ENCODE measurements at regions not wholly inside any gene's neighbourhood (a gene's known extent, or its start where the extent isn't known, plus 50 kb on each side); places are given as distances from the start of the nearest gene placed in this dataset.

GRCh38 chr2:37827911-37828511 is 97.1 kb upstream of the RMDN2 start:
- ATAC-seq (peak; percentile 46), DNase-seq (ENCODE audit: missing footprints) (no peak)
- intact Hi-C loops (cut with DNase I), result loop anchor here (5.0 kb wide), 1 partner anchor 176 kb away; no protein-coding TSS in a partner anchor

DNA sequence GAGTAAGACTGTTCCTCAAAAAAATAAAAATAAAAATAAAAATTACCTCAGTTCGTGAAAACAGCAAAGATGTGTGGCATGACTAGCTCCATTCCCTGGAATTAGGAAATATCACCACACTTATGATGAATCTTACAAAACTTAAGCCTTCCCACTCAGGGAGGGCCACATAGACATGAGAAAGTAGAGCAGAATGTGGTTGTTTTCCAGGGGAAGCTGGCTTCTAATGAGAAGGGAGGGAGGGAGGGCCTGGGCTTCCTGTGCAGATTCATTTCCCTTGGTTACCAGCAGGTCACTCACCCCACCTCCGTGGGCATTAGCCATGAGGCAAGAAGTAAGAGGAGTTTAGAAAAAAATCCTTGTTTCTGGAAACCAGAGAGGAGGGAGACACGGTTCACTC is 95.9 kb upstream of the RMDN2 start:
- no peak for ATAC-seq
- peak; percentile 68 for DNase-seq (ENCODE audit: missing footprints)
- intact Hi-C loops (cut with DNase I), result loop anchor here (5.0 kb wide), 1 partner anchor 177 kb away; no protein-coding TSS in a partner anchor

DNA sequence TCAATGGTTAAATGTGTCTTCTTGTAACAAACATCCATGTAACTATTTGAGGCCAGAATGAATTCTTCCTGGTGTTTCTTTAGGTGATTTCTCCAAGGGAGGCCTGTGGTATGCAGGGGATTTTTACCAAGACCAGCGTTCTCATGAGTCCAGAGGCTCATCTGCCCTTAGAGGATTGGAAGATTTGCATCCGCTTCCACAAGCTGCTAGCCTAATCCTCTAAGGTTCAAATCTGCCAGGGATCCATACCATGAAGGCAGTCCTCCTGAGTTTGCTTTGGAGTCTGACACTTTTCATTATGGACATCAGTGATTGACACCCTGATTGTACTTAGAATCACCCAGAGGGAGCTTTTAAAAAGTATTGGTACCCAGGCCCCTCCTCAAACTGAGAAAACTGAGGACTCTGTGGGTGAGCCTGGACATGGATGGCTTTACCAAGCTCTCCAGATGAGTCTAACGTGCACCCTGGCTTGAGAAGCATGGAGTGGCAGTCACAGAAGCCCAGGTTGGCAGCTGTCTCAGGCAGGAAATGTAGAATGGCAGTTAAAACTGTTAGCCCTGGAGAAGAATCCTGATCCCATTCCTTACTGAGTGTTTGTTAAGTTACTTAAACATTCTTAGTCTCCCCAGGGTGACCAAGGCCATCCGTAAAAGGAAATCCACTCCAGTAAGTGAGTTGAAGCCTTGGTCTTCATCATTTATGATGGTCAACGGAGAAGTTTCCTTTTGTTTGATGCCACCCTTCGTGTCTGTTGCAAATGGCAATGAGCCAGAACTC is 95.3 kb upstream of the RMDN2 start:
- ATAC-seq (no peak), DNase-seq (ENCODE audit: missing footprints) (no peak)
- intact Hi-C loops (cut with DNase I), result loop anchor here (2.0 to 5.0 kb wide), 4 partner anchors 47 to 293 kb away; no protein-coding TSS in a partner anchor

DNA sequence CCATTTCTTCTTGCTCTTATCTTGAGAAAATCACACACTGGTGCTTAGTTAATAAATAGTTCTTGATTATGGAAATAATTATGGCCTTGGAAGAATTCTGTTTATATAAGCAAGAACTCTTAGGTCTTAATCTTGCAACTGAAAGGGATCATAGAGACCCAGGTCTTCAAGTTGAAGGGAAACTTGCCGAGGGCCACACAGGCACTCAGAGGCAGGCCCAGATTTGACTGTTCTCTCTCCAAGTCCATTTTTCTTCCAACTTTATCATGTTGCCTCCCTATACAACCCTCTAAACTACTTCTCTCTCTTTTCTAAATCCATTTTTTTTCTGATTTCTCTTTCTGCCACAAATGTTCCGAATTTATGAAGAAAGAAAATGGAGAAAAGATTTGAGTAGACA is 94.5 kb upstream of the RMDN2 start:
- no peak for ATAC-seq
- no peak for DNase-seq (ENCODE audit: missing footprints)
- intact Hi-C loops (cut with DNase I), result loop anchor here (1.0 to 5.0 kb wide), 4 partner anchors 46 to 415 kb away; no protein-coding TSS in a partner anchor

- peak; percentile 86 for ATAC-seq
- no peak for DNase-seq (ENCODE audit: missing footprints)
- intact Hi-C loops (cut with DNase I), result loop anchor here (1.0 to 5.0 kb wide), 4 partner anchors 46 to 416 kb away; no protein-coding TSS in a partner anchor
These were observed 93.9 kb upstream of the RMDN2 start for GRCh38 chr2:37831081-37831780.

DNA sequence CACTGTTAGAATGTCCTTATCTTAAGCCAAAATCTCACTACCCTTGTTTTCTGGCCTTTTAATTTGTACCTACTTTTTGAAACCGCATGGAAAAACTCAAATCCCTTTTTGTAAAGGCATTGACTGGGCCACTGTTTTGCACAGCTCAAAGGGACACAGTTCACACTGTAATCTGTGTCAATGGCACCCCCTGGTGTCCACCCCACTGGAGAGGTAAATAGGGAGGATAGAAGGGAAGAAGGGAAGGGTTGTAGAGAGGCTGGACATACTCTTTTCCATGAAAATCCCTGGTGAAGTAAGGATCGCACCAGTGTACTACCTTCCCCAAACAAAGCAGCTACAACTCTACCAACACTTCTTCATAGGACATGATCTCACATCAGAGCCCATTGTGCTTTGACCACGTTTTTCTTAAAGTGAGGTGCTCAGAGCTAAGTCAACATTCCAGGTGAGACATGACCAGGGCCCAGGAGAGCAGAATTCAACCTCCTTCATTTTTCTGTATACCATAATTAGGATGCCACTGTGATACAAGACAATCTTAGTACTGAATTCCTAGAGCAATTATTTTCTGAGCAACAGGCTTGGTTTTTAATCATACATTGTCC is 92.4 kb upstream of the RMDN2 start:
- DNase-seq (ENCODE audit: missing footprints), result peak; percentile 93
- peak; percentile 81 for ATAC-seq
- intact Hi-C loops (cut with DNase I), result loop anchor here (2.0 to 5.0 kb wide), 2 partner anchors 295 to 436 kb away; no protein-coding TSS in a partner anchor

- no peak for DNase-seq (ENCODE audit: missing footprints)
- ATAC-seq, result no peak
- intact Hi-C loops (cut with DNase I), result loop anchor here (2.0 to 5.0 kb wide), 2 partner anchors 296 to 437 kb away; no protein-coding TSS in a partner anchor
These were observed 91.7 kb upstream of the RMDN2 start for GRCh38 chr2:37833423-37833822.

GRCh38 chr2:37836270-37836669 is 88.8 kb upstream of the RMDN2 start:
- intact Hi-C loops (cut with DNase I), result no loop called here
- DNase-seq (ENCODE audit: missing footprints) (no peak), ATAC-seq (no peak)

- ATAC-seq, result no peak
These were observed 88.4 kb upstream of the RMDN2 start for GRCh38 chr2:37836711-37837110.

DNA sequence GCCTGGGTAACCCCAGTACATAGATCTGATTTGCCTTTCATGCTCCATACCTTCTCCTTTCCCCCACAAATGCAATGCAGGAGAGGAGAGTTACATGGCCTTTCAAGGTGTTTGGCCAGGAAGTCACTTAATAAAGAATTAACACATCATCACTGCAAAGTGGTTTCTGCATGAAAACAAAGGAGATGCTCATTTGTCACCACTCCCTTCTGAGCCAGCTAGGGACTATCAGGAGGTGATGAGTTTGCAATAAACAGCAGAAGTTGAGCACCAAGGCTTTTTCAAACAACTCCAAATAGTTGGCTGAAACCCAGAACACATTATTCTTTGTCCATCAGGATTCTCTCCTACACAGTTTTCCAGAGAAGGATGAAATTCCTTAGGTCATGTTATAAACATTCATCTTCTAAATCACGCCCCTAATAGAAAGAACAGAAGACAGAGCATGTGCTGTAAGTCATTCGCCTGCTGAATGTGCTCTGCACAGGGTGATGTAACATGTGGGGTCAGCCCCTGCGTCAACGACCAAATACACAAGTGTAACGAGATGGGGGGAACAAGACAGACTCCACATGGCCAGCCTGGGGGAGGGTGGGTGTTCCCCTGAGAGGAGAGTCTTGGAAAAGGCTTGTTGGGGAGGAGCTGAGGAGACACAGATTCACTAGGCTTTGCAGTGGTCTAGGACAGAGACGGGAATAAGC is 87.3 kb upstream of the RMDN2 start:
- intact Hi-C loops (cut with DNase I), result no loop called here
- DNase-seq (ENCODE audit: missing footprints), result peak; percentile 67
- ATAC-seq, result peak; percentile 86

More at GRCh38 chr2:37836711-37837110, 88.4 kb upstream of the RMDN2 start:
- intact Hi-C loops (cut with DNase I), result no loop called here
- no peak for DNase-seq (ENCODE audit: missing footprints)

GRCh38 chr2:37838541-37839167 is 86.4 kb upstream of the RMDN2 start:
- intact Hi-C loops (cut with DNase I), result no loop called here
- no peak for ATAC-seq
- no peak for DNase-seq (ENCODE audit: missing footprints)

- ATAC-seq (no peak), DNase-seq (ENCODE audit: missing footprints) (no peak)
- intact Hi-C loops (cut with DNase I), result no loop called here
These were observed 85.1 kb upstream of the RMDN2 start for GRCh38 chr2:37839991-37840390.

- DNase-seq (ENCODE audit: missing footprints) (no peak), ATAC-seq (no peak)
- intact Hi-C loops (cut with DNase I), result no loop called here
These were observed 82.2 kb upstream of the RMDN2 start for GRCh38 chr2:37842732-37843440.

- no peak for ATAC-seq
- DNase-seq (ENCODE audit: missing footprints), result no peak
- intact Hi-C loops (cut with DNase I), result no loop called here
These were observed 81.5 kb upstream of the RMDN2 start for GRCh38 chr2:37843556-37843955.

- no peak for DNase-seq (ENCODE audit: missing footprints)
- intact Hi-C loops (cut with DNase I), result no loop called here
These were observed 78.9 kb upstream of the RMDN2 start for GRCh38 chr2:37846207-37846606.

GRCh38 chr2:37847792-37848191 is 77.3 kb upstream of the RMDN2 start:
- intact Hi-C loops (cut with DNase I), result no loop called here
- no peak for DNase-seq (ENCODE audit: missing footprints)
- no peak for ATAC-seq

More at GRCh38 chr2:37846207-37846606, 78.9 kb upstream of the RMDN2 start:
- no peak for ATAC-seq

DNA sequence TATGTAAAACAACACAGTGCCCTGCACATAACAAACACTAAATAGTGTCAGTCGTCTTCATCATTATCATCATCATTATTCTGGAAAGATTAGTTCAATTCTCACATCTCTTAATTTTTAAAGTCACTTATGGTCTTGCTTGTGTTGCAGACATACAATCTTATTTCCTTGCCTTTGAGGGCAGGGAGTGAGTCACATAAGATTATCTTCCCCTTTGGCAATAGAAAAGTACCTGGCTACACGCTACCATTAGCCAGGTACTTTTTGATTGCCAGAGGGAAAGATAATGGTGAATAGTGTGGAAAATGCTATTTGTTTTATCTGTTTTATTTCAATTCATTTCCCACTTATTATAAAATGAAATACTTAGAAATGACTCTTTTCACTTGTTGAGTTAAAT is 76.6 kb upstream of the RMDN2 start:
- DNase-seq (ENCODE audit: missing footprints), result no peak
- intact Hi-C loops (cut with DNase I), result no loop called here

More for the DNA sequence above, 76.6 kb upstream of the RMDN2 start:
- ATAC-seq, result no peak
